HG02759 (cell line): ENCODE measurements at regions not wholly inside any gene's neighbourhood (a gene's known extent, or its start where the extent isn't known, plus 50 kb on each side); places are given as distances from the start of the nearest gene placed in this dataset.

Source experiments
- ATAC-seq: cut with Tn5 transposase; IDR thresholded peaks from one replicate; pipeline ENCODE4 v1.9.1; 2021; ENCODE audit warnings: mild to moderate bottlenecking, moderate library complexity; ENCODE audit not compliant: unreplicated experiment

DNA sequence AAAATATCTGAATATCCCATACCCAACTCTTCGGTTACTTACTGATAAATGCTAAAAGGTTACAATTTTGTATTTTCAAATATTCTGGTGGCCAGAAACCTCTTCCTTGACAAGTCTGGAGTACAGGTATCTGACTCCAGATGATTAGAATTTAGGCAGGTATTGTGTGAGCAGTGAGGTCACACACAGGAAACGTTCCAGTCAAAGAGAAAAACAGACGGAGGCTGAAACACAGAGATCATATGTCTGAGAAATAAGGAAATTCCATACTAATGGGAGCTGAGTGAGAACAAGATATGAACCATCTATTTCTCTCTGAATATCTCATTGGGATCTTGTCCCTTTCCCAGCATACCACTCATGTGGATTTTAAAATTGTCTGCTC, 89.4 kb upstream of the IGLL5 start:
- no peak for ATAC-seq

DNA sequence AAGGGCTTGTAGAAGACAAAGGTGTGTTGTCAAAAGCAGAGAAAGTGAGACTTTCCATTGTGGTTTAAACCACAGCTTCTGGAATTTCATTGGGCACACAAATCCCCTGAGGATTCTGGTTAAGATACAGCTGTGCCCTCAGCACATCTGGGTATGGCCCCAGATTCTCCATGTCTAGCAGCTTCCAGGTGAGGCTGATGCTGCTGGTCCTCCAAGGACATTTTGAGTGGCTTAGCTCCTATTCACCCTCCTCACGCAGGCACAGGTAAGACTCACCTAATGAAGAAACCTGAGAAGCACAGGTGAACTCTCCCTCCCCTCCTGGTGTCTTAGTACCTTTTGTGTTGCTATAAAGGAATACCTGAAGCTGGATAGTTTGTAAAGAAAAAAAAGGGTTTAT, 88.9 kb upstream of the IGLL5 start:
- ATAC-seq, result no peak

DNA sequence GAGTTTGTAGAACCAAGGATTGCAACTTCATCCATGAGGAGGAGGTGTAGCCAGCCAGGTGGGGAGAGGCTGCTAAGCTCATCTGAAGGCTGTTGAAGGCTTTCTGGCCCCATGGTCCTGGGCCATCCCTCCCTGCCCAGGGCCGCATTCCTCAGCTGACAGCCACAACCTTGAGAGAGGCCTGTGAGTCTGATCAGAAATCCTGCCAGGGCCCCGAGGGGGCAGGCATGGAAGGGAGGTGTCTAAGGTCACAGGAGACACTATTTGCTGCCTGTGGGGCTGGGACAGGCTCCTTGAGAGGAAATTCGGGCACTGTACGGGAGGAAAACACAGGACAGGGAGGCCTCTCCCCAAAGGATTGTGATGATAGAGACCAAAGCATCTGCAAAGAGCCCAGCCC, 88.1 kb upstream of the IGLL5 start:
- ATAC-seq, result no peak

- ATAC-seq, result no peak
These were observed 86.9 kb upstream of the IGLL5 start for GRCh38 chr22:22800716-22801115.

DNA sequence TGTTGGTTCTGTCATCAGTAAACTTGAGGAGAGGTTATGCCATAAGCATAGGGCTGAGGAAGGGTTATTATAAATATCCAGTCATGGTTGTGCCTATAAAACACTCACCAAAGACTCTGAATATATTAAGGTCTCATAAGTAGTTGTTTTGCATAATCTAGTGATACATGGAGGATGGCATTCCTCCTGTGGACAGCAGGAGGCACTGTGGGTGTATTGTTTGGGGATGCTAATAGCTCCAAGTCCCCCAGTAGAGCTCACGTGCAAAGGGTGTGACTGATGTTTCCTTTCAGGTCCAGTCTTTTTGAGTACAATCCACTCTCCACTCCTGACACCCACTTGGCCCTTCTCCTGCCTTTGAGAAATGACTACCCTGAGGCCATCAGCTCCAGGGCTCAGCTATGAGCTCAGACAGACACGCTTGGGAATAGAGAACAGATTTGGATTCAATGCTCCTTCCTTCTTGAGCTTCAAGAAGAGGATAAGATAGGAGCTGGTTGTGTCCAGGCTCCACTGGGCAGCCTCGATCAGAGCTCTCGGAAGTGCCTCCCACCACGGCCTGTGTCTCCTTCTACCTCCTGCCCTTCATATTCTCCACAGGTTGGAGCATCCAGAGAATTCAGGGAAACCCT, 85.2 kb upstream of the IGLL5 start:
- ATAC-seq, result no peak

- ATAC-seq, result no peak
These were observed 84.2 kb upstream of the IGLL5 start for GRCh38 chr22:22803285-22803853.

DNA sequence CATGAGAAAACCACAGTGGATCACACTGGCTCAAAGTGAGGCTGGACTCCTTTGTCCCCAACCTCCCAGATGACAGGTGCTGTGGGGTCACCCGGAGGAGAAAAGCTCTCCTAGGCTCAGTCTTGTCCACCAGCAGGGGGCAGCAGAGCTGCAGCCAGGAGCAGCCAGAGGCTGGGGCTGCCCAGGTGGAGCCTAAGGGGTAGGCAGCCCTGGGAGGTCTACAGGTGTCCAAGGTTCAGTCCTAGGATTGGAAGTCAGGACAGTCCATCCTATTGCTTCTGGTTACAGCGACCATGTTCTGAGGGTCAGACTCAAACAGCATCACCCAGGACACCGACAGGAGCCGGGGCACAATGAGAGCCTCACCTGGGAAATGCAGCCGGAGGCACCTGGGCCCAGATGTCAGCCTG, 77.6 kb upstream of the IGLL5 start:
- ATAC-seq, result no peak

DNA sequence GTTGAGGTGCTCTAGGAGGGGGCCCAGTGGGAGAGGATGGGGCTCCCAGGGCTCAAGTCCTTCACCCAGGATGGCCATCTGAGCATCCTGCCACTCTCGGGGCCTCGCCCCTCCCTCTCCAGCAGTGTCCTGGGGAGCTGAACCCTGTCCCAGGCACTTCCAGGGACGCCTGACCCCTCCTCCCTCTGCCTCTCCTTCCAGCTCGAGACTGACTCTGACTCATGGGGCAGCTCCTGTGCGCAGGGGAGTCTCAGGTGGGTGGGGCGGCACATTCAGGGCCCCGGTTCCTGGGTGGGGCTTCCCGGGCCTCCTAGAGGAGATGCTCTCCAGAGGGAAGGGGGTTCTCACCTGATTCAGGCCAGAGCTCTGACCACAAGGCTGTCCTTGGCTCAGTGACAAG, 77.1 kb upstream of the IGLL5 start:
- no peak for ATAC-seq

GRCh38 chr22:22811016-22812009, 76.3 kb upstream of the IGLL5 start:
- ATAC-seq, result no peak

DNA sequence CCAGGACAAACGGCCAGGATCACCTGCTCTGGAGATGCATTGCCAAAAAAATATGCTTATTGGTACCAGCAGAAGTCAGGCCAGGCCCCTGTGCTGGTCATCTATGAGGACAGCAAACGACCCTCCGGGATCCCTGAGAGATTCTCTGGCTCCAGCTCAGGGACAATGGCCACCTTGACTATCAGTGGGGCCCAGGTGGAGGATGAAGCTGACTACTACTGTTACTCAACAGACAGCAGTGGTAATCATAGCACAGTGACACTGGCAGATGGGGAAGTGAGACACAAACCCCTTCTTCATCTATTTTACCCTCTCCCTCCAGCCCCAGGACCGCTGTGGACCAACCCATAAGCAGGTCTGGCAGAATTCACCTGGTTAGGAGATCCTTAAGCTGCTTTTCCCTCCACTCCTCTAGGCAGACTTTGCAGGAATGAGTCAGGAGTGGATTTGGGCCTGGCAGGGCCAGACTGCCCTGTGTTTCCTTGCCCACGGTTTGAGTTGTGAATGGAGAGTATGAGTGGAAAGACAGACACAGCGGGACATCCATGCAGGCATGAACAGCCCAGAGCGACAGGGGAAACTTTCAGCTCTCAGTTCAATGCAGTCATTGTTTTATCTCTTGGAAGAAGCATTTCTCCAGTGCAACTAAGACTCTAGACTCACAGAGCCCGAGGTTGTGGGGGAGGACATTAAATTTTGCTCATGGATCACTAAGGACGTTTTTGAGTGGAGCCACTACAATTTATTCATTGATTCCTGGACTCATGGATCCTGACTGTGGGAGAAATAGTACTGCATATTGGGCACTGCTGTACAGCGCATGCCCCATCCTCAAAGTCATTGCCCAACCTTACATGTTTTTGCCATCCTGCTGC, 75.3 kb upstream of the IGLL5 start:
- no peak for ATAC-seq

GRCh38 chr22:22813126-22814075, 74.2 kb upstream of the IGLL5 start:
- ATAC-seq, result no peak

DNA sequence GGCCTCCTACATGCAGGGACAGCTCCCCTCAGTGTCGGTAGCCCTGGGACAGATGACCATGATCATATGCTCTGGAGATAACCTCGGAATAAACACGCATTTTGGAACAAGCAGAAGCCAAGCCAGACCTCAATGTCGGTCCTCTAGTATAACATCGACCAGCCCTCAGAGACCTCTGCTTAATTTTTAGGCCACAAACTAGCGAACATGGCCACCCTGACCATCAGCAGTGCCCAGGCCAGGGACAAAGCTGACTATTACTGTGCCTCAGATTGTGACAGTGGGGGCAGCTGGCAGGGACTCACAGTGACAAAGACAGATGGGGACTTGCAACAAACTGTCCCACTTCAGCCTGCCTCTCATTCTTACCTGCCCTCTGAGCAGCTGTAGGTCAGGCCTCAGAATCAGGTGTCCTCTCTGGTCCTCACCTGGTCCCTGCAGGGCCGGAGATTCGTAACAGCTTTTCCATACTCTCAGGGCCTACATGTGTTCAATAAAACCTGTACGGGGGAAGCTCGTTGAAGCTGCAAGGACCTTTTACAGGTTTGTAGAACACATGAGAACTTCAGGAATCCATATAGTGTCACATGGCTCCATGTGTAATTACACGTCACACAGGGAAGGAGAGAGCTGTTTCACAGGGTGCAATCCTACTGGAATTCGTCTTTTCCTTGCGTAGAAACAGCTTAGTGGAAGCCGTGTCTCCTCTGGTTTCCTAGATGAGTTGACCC, 72.8 kb upstream of the IGLL5 start:
- no peak for ATAC-seq

DNA sequence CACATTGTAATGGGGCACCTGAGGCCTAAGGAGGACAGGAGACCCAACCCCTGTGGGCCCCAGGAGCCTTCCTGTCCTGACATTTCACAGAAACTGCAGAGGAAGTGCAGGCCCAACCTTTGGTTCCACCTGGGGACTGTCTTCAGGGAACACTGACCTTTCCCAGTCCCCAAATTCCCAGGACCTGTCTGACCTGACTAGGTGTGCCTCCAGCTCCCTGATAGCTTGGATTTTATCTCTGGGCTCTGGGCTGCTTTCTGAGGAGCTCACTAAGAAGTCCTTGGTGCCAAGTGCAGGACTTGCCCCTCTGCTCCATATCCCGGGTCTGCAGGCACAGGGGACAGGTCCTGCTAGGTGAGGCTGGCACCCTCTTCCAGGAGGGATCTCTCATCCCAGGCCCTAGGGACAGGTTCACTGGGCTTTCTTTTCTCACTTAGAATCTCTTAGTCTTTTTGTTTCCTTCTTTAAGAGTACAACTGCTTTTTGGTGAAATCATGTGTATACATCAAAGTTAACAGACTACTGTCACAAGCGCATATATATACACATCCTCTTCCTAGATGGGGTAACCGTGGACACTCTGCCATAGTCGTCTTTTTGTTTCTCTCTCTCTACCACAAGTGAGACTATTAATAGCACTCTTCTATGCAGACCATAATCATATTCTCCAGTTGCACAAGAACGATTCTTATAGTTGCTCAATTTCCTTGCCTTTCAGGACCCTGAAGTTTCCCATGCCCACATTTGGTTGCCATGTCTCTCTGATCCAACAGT, 72.0 kb upstream of the IGLL5 start:
- ATAC-seq, result no peak

DNA sequence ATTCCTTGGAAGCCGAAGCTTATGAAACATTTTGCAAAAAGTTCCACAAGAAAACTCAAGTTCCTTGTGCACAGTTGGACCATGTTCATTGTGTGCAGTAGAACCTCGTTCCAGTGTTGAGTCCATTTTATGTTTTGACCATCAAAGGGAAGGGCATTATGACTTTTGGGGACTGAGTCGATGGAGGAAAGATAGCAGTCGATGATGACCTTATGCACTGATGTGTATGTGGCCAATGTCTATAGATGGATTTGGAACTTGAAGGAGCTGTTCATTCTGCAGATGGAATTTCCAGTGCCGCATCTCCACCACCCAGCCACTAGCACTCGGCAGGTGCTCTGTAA, 71.5 kb upstream of the IGLL5 start:
- no peak for ATAC-seq

DNA sequence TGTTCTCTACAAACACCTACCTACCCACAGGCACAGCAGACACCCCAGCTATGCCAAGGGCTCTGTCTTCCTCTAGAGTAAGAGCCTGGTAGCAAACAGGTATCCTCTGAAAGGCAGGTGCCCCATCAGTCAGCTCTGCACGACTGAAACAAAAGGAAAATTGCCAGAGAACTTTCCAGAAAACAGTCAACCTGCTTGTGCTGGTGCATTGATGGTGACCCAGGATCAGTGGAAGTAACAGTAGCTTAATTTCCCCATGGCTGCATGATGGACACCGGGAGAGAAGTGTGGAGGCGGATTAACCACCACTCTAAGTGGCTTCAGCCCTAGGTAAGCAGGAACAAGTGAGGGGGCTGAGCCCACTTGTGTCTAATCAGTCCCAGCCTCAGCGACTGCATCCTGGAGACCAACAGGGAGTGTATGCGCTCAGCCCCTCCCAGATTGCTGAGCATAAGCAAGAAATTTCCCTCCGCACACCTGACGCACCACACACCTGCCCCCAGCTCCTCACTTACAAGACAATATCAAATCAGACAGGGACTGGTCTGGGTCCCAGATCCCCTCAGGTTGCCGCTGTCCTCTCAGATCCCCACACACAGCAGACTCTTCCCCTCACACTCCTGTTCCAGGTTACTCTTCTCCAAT, 70.7 kb upstream of the IGLL5 start:
- no peak for ATAC-seq

DNA sequence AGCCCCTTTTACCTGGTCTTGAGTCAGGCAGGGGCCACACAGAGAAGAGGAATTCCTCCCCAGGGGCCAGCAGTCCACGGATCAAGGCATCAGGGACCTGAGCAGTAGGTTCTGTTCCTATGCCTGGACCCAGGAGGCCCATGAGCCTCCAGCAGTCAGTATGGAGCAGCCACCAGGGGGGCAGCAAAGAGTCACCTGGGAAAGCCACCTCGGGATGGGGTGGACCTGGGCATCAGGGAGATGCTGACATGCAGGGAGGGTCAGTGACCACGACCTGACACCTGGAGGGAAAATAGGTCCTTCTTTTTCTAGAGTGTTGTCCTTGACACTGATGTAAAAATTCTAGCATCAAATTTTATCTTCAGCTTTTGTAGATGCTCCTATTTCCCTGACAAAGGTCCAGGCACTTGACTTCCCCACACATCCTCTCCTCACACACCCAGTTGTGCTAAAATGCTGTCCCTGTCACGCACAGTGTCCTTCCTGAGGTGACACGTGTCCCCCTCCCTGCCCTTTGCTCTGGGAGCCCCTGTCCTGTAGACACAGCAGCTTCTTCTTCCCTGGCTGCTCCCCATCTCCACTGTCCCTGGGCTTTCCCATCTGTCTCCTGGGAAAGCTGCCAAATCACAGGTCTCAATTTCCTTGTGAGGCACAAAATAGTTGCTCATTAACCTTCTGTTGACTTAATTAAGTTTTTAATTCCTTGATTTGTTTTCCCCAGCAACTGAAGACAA, 70.0 kb upstream of the IGLL5 start:
- no peak for ATAC-seq

- no peak for ATAC-seq
These were observed 69.4 kb upstream of the IGLL5 start for GRCh38 chr22:22818202-22818538.
